CD4-positive, alpha-beta T cell treated with Interleukin-17A for 1 hour (primary cell): ENCODE measurements at regions not wholly inside any gene's neighbourhood (a gene's known extent, or its start where the extent isn't known, plus 50 kb on each side); places are given as distances from the start of the nearest gene placed in this dataset.

ENCODE experiments used
- DNase-seq: peaks from one replicate; pipeline ENCODE4 v3.0.0-alpha.2; 2020

DNA sequence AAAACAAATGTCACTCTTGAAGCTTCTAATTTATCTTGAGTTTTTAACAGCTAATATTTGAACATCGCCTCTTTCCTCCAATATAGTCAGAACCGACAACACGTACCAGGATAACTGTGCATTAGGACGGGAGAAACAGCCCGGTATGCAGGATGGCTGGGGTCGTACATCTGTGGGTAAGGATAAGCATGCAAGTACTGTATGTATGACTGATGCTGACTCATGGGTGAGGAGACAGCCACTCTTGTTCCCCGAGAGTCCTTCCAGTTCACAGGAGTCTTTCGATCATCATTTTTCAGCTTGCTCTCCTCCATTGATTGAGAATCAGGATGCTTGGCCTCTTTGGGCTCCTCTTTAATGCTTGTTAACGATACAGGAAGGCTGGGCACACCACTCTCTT is 102.3 kb downstream of the ZNF608 start:
- no peak for DNase-seq

DNA sequence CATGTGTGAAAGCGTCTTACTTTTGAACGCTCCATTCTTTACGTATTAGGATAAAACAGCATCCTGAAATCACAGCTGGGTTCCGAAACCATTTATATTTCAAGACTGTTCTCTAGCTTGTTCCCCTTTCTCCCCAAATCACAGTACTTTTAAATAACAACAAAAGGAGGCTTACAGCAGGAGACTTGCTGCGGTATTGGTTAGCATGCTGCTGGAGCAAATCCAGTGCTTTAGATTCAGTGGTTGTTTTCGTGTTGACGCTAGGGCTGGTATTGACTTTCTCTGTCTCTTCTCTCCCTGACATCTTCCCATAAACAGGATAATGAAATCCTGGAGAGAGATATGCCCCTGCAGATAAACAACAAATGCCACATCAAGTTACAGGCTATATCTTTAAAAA is 103.1 kb downstream of the ZNF608 start:
- no peak for DNase-seq

DNA sequence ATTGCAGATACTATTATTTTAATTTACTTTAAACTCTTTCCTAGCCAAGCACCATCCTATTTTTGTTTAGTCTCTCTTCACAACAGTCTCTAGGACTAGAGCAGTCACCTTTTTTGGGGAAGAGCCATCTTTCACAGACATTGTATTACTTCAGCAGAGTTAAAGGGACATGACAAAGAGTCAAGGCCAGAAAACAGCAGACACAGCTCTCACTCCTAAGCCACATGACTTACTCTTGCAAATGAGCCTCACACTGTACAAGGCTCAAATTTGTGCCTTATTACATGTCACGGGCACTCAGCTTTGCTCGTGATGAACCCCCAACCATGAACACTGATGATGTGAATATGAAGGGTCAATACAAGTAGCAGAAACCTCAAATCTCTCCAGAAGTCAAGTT is 104.3 kb downstream of the ZNF608 start:
- DNase-seq = no peak

- DNase-seq = no peak
Measured at GRCh38 chr5:124641154-124641792, 105.2 kb downstream of the ZNF608 start.

DNA sequence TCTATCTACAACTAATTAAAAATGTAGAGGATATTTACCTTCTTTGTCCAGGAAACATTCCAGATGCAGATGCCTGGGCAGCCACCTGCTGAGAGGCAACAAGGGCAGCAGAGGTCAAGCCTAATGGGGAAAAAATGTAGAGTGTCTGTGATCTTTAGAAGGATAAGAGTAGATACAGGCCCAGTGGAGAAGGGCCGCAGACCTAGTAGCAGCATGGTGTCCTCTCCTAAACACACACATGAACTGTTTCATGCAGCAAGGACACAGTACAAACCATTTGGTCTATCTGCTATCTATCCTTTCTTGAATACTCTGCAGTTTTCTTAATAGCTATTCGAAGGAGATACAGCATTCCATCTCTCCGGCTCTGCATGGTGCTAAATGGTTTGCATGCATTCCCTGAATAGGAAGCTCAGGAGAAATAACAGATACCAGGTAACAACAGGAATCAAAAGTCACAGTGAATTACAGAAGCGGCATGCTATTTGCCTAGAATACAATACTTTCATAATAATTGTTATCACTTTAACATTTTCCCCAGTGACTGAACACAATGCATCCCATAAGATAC is 107.3 kb downstream of the ZNF608 start:
- DNase-seq = no peak

- no peak for DNase-seq
Measured at GRCh38 chr5:124637011-124637410, 109.4 kb downstream of the ZNF608 start.

DNA sequence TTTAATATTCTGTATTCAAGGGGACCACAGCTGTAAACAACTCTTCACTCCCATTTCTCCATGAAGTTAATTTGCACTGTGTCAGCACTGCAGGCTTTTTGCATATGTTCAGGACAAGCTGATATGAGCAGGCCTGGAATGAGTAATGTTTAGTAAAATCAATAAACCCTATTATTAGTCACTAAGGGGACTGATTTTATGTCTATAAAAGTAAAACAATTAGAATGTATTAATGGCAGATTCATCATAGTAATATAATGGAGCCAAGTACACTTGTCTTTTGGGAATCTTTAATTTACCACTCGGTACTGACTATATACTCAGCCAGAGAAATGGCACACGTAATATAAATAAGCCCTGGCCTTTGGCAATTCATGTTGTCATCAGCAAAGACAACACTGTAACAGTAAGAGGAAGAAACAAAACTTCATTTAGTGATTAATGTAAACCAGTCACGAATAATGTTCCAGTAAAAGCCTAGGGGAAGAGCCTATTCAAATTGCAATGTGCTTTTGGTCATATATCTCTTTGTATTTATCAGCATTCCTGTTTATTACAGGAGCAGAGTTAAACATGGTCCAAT is 111.6 kb downstream of the ZNF608 start:
- DNase-seq = no peak

GRCh38 chr5:124634228-124634739 is 112.2 kb downstream of the ZNF608 start:
- DNase-seq = no peak

GRCh38 chr5:124633209-124633608 is 113.2 kb downstream of the ZNF608 start:
- DNase-seq = no peak

DNA sequence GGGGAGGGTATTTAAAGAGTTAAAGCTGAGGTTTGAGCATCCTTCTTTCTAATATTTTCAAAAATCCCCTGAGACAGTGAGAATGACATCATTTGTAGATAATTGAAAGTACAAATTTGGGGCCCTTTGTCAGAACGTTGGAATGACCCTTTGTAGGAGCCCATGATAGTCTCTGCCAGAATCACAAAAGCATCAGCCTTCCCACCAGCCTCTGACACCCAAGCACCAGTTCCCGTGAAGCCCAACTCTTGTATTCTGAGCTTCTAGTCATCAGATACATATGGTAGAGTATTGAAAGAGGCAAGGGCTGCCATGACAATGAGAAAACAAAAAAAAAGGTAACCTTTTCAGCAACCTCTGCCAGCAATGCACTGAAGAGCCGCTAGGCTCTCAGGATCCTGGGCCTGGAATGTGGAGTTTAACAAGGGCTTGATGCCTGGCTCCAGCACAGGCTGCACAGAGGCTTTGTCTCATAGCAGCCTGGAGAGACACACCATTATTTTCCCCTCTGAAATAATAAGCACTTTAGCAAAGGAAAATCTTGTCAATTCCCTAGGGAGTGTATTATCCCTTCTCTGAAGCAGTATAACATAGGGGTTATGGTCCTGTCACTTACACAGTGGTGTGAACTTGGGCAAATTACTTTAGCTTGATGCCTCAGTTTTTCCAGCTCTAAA is 114.4 kb downstream of the ZNF608 start:
- no peak for DNase-seq

GRCh38 chr5:124630767-124631704 is 115.4 kb downstream of the ZNF608 start:
- DNase-seq = no peak

DNA sequence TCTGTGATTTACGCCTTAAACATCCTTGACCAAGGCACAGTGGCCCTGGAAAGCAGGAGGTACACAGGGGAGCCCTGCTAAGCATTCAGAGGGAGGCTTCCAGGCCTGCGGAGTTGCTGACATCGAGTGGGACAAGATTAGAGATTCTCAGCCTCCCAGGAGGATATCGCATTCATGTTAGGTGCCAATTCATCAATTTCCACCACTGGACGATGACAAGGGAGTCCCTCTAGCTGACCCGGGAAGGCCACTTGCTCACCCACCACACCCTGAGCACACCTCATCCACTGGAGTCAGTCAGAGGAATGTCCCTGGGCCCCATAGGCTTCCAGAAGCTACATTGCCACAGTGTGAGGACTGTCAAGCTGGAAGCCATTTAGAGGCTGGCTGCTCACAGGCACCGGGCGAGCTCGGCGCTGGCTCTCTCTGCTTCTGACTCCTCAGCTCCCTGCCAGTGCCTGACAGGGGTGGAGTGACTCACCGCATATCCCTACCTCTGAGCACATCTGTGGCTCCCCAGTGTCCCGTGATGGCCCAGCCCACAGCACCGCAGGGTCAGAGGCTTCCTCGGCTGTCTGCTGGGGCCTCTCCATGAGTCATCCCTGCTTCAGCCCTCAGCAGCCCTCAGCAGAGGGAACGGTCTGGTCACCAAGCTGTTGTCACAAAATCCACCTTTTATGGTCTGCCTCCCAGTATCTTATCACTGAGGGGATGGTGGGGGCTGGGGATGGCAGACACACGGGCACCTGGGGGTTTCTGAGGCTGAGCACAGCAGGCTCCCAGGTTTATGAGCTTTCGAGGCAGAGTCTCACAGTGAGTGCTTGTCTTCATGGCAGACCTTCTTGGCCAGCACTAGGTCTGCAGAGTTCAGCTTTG is 117.5 kb downstream of the ZNF608 start:
- DNase-seq = no peak

DNA sequence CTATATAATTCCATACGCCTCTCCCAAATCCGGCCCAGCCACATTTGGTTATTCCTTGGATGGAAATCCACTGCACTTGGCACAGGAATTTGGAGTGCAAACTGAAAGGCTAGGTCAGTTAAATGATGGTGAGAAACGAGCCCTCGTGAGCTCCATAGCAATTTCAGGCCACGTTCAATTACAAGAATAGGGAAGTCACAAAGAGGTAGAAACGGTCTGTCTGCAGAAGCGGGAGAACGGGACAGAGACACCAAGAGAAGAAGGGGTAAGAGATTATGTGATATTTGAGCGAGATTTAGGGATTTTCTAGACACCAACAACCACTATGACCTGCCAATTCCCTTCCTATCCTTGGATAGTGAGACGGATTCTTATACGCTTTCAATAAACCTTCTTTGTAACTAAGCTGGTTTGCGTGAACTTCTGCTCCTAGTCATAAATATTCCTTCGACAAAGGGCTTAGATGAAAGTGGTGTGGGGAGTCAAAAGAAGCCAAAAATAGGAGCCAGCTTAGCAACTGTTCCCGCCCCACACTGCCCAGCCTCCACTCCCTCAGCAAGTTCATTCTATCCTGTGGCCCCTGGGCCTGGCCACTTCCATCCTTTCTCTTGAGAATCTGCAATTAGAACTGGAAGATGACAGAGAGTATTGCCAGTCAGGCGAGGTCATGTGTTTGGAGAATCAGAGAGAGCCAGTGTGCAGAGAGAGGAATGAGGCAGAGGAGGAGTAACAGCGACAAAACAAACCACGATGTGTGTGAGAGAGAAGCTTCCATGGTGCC is 118.4 kb downstream of the ZNF608 start:
- DNase-seq = no peak

DNA sequence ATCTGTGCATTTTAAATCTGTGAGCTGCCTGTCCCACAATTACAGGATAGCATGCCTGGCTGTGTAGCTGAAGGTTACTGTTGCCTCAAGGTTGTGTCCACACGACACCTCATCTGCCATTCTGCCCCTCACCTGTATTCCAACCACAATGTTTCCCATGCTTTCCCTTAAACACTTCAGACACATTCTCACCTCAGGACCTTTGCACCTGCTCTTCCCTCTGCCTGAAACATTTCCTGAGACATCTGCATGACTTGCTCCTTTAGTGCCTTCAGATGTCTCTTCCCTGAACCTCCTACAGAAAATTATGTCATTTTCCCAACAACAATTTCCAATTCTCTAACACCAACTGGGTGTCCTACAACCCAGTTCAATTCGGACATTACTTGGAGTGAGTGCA is 120.4 kb downstream of the ZNF608 start:
- DNase-seq = no peak

DNA sequence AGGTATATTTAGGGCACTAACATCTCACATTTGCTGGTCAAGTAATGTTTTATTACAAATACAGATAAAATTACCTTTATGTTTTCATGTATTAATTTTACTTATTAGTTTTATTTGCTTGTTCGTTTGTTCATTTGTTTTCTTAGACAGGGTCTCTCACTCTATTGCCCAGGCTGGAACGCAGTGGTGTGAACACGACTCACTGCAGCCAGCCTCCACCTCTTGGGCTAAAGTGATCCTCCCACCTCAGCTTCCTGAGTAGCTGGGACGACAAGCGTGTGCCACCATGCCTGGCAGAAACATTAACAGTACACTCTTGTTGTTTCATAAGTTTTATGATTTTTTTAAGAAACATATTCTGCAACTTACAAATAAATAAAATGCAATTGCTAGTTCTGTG is 123.2 kb downstream of the ZNF608 start:
- DNase-seq = no peak

GRCh38 chr5:124622851-124623250 is 123.6 kb downstream of the ZNF608 start:
- DNase-seq = no peak

- no peak for DNase-seq
Measured at GRCh38 chr5:124621279-124621678, 125.2 kb downstream of the ZNF608 start.

- DNase-seq = no peak
Measured at GRCh38 chr5:124620743-124621142, 125.7 kb downstream of the ZNF608 start.

- no peak for DNase-seq
Measured at GRCh38 chr5:124619121-124619520, 127.3 kb downstream of the ZNF608 start.

DNA sequence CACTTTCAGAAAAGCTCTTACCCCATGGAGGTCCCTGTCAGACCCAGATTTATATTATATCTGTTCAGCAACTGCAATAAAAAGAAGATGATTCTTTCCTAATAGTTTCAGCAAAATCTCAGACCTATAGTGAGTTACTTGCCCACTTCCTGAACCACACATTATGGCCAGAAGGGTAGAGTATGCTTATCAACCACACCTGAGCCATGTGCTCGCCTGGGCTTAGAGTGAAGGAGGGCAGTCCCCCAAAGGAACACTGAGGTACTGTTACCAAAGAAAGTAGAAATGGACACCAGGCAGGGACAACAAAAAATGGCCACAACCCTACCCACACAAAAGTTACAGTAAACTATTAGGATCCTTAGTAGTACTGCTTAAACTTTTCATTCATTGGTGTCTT is 128.7 kb downstream of the ZNF608 start:
- no peak for DNase-seq

GRCh38 chr5:124614836-124615385 is 131.5 kb downstream of the ZNF608 start:
- DNase-seq = no peak
